MCF 10A (cell line): ENCODE measurements at regions not wholly inside any gene's neighbourhood (a gene's known extent, or its start where the extent isn't known, plus 50 kb on each side); places are given as distances from the start of the nearest gene placed in this dataset.

ENCODE experiments used
- BruUV-seq: library from RNA; stranded (reverse); fragments of 400-500 nt; replicated peaks from 2 replicates; lab custom pipeline; 2021; lab: Mats Ljungman, UMichigan
- CTCF ChIA-PET: fragments of 300-600 bp; sonication (Branson Sonifier 250); formaldehyde crosslinking; extraction: SDS; loops from one replicate; lab custom pipeline; 2021; ENCODE audit warnings: antibody characterized with exemption, inconsistent platforms; lab: Yijun Ruan, JAX
- POLR2A ChIA-PET: fragments of 300-600, 350-650 bp; sonication (Branson Sonifier 250); formaldehyde crosslinking; extraction: SDS; loops from one replicate; lab custom pipeline; 2020; ENCODE audit warnings: antibody characterized with exemption, inconsistent platforms; lab: Yijun Ruan, JAX
- DNase-seq: peaks from one replicate; pipeline ENCODE4 v3.0.0-alpha.2; 2018; ENCODE audit not compliant: unreplicated experiment
- H3K27ac Mint-ChIP-seq: one replicate; pipeline ENCODE4 v1.8.0; 2022; ENCODE audit warnings: mild to moderate bottlenecking, low read depth, mixed read lengths; ENCODE audit not compliant: unreplicated experiment
- H3K27me3 Mint-ChIP-seq: one replicate; pipeline ENCODE4 v1.8.0; 2022; ENCODE audit warnings: mixed read lengths; ENCODE audit not compliant: insufficient read depth, unreplicated experiment
- H3K36me3 Mint-ChIP-seq: one replicate; pipeline ENCODE4 v1.8.0; 2022; ENCODE audit warnings: mild to moderate bottlenecking, moderate library complexity, mixed read lengths; ENCODE audit not compliant: insufficient read depth, unreplicated experiment
- H3K4me1 Mint-ChIP-seq: one replicate; pipeline ENCODE4 v1.8.0; 2022; ENCODE audit warnings: mixed read lengths; ENCODE audit not compliant: insufficient read depth, unreplicated experiment
- H3K4me3 Mint-ChIP-seq: one replicate; pipeline ENCODE4 v1.8.0; 2022; ENCODE audit warnings: mild to moderate bottlenecking, moderate library complexity, mixed read lengths; ENCODE audit not compliant: unreplicated experiment
- H3K9me3 Mint-ChIP-seq: one replicate; pipeline ENCODE4 v1.8.0; 2022; ENCODE audit warnings: mixed read lengths; ENCODE audit not compliant: unreplicated experiment
- intact Hi-C: fragments of 100-400 bp; cut with micrococcal nuclease; formaldehyde crosslinking; loops from 2 replicates; pipeline ENCODE4 v1.14.1; 2022
- TF ChIP-seq, protein P1 (sequence below): fragments of 200-600 bp; IDR thresholded peaks from one replicate; pipeline ENCODE4 v1.8.0; 2022; ENCODE audit warnings: antibody characterized with exemption, mild to moderate bottlenecking; ENCODE audit not compliant: unreplicated experiment

- CTCF ChIA-PET, result no interaction called here
- Mint-ChIP-seq H3K27ac (no peak overlapping the region), H3K4me1 (no peaks in the 10 kb centered on the region), H3K4me3 (no peak overlapping the region), H3K9me3 (no peaks in the 10 kb centered on the region), H3K27me3 (no peaks in the 10 kb centered on the region), H3K36me3 (no peaks in the 10 kb centered on the region)
- DNase-seq, result no peak
- BruUV-seq, result no TSS peak
- TF ChIP-seq, protein P1, sequence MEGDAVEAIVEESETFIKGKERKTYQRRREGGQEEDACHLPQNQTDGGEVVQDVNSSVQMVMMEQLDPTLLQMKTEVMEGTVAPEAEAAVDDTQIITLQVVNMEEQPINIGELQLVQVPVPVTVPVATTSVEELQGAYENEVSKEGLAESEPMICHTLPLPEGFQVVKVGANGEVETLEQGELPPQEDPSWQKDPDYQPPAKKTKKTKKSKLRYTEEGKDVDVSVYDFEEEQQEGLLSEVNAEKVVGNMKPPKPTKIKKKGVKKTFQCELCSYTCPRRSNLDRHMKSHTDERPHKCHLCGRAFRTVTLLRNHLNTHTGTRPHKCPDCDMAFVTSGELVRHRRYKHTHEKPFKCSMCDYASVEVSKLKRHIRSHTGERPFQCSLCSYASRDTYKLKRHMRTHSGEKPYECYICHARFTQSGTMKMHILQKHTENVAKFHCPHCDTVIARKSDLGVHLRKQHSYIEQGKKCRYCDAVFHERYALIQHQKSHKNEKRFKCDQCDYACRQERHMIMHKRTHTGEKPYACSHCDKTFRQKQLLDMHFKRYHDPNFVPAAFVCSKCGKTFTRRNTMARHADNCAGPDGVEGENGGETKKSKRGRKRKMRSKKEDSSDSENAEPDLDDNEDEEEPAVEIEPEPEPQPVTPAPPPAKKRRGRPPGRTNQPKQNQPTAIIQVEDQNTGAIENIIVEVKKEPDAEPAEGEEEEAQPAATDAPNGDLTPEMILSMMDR, result no peak
- POLR2A ChIA-PET, result no interaction called here
- intact Hi-C loops, result no loop called here
Observed at GRCh38 chr2:128410035-128410757, 91.5 kb upstream of the HS6ST1 start.

DNA sequence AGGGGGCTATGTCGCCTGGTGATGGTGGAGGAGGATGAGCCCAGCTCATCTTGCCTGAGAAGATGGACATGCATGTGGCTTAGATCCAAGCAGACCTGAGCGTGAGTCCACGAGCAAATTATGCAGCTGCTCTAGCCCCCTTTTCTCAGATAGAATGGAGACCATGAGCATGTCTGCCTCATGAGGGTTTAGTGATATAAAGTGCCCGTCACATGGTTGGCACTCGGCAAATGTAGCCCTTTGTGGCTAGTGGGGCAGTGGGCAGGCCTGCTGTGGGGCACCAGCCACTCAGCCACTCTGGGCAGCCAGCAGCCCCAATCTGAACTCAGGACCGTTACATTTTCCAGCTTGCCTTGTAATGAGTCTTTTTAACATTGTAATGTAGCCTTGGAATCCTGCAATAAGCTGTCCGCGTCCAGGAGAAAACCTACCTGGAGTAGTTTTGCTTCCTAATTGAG is 92.1 kb upstream of the HS6ST1 start:
- no peaks in the 10 kb centered on the region for H3K9me3 Mint-ChIP-seq
- no peak overlapping the region for H3K27ac Mint-ChIP-seq
- H3K27me3 Mint-ChIP-seq, result no peaks in the 10 kb centered on the region
- H3K36me3 Mint-ChIP-seq, result no peaks in the 10 kb centered on the region
- intact Hi-C loops, result no loop called here
- TF ChIP-seq, protein P1, result no peak
- no peak overlapping the region for H3K4me3 Mint-ChIP-seq
- DNase-seq, result no peak
- BruUV-seq, result no TSS peak
- CTCF ChIA-PET, result no interaction called here
- H3K4me1 Mint-ChIP-seq, result no peaks in the 10 kb centered on the region
- POLR2A ChIA-PET, result no interaction called here

DNA sequence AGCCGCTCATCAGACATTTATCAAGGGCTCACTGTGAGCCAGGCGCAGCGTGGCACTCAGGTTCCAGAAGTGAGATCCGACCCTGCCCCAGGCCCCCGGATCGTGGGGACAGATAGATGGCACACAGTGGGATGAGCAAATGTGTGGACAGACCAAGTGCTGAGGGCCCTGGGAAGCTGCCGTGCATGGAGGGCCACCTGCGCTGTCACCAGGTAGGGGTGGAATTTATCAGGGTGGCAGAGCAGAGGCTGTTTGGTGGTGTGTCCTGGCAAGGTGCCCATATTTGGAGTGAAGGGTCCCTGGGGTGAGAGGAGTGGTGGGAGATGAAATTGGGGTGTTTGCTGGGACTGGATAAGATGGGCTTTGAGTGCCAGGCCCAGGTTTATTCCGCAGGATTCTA is 92.8 kb upstream of the HS6ST1 start:
- H3K36me3 Mint-ChIP-seq, result no peaks in the 10 kb centered on the region
- H3K4me3 Mint-ChIP-seq, result no peak overlapping the region
- ChIA-PET POLR2A (no interaction called here), CTCF (no interaction called here)
- no peaks in the 10 kb centered on the region for H3K27me3 Mint-ChIP-seq
- intact Hi-C loops, result no loop called here
- H3K9me3 Mint-ChIP-seq, result no peaks in the 10 kb centered on the region
- TF ChIP-seq, protein P1, result no peak
- no peak overlapping the region for H3K27ac Mint-ChIP-seq
- no peaks in the 10 kb centered on the region for H3K4me1 Mint-ChIP-seq
- no peak for DNase-seq
- no TSS peak for BruUV-seq

DNA sequence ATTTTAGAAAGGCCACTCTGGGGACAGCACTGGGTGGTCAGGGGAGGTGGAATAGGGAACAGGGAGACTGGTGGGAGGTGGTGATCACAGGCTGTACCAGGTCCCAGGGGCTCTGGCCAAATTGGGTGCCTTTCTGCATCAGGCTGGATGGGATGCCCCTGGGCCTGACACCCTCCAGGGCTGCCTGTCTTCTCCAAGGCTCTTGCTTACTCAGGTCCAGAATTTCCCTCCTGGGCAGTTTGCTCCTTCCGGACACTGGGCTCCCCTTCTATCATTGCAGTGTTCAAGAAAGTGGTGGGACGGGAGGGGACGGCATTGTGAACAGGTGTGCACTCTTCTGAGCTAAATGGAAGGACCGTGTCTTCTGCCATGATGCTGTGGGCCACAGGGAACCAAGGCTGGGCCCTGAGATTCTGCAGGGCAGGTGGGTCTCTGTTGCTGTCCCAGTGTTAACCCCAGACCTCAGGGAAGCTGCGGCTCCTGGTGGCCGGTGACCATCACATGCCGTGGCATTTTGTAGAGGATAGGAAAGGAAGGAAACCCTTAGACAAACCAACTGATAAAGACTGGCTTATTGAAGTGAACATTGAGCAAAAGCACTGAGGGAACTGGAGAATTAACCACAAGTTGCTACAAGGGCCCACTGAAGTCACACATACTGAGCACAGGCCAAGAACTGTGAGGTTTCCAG is 93.7 kb upstream of the HS6ST1 start:
- Mint-ChIP-seq H3K27ac (no peak overlapping the region), H3K27me3 (no peaks in the 10 kb centered on the region), H3K36me3 (no peaks in the 10 kb centered on the region), H3K9me3 (no peaks in the 10 kb centered on the region), H3K4me3 (no peak overlapping the region), H3K4me1 (no peaks in the 10 kb centered on the region)
- intact Hi-C loops, result no loop called here
- CTCF ChIA-PET, result no interaction called here
- DNase-seq, result no peak
- BruUV-seq, result no TSS peak
- POLR2A ChIA-PET, result no interaction called here
- TF ChIP-seq, protein P1, result no peak
